ENCODE measurements at regions not wholly inside any gene's neighbourhood (a gene's known extent, or its start where the extent isn't known, plus 50 kb on each side); places are given as distances from the start of the nearest gene placed in this dataset.

- intact Hi-C loops (cut with micrococcal nuclease; ENCODE audit: unreplicated experiment) = no loop called here
- TF ChIP-seq, protein P1, sequence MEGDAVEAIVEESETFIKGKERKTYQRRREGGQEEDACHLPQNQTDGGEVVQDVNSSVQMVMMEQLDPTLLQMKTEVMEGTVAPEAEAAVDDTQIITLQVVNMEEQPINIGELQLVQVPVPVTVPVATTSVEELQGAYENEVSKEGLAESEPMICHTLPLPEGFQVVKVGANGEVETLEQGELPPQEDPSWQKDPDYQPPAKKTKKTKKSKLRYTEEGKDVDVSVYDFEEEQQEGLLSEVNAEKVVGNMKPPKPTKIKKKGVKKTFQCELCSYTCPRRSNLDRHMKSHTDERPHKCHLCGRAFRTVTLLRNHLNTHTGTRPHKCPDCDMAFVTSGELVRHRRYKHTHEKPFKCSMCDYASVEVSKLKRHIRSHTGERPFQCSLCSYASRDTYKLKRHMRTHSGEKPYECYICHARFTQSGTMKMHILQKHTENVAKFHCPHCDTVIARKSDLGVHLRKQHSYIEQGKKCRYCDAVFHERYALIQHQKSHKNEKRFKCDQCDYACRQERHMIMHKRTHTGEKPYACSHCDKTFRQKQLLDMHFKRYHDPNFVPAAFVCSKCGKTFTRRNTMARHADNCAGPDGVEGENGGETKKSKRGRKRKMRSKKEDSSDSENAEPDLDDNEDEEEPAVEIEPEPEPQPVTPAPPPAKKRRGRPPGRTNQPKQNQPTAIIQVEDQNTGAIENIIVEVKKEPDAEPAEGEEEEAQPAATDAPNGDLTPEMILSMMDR (IDR thresholded peaks at IDR 0.05; ENCODE audit: unreplicated experiment) = no peak
- peaks cover 32% of the 10 kb centered on the region for H3K27me3 Mint-ChIP-seq (ENCODE audit: unreplicated experiment)
- H3K36me3 Mint-ChIP-seq (ENCODE audit: insufficient read depth, unreplicated experiment) = no peaks in the 10 kb centered on the region
- no peaks in the 10 kb centered on the region for H3K9me3 Mint-ChIP-seq (ENCODE audit: low read depth, unreplicated experiment)
- no peak overlapping the region for H3K27ac Mint-ChIP-seq (ENCODE audit: unreplicated experiment)
- BruUV-seq (replicated peaks) = no TSS peak
- no peak overlapping the region for H3K4me3 Mint-ChIP-seq (ENCODE audit: low read depth, unreplicated experiment)
- CTCF ChIA-PET = no interaction called here
- DNase-seq = no peak
- no peaks in the 10 kb centered on the region for H3K4me1 Mint-ChIP-seq (ENCODE audit: low read depth, unreplicated experiment)
Measured at GRCh38 chr22:45112136-45112879, 51.4 kb upstream of the NUP50 start.
